ENCODE measurements at regions not wholly inside any gene's neighbourhood (a gene's known extent, or its start where the extent isn't known, plus 50 kb on each side); places are given as distances from the start of the nearest gene placed in this dataset.

DNA sequence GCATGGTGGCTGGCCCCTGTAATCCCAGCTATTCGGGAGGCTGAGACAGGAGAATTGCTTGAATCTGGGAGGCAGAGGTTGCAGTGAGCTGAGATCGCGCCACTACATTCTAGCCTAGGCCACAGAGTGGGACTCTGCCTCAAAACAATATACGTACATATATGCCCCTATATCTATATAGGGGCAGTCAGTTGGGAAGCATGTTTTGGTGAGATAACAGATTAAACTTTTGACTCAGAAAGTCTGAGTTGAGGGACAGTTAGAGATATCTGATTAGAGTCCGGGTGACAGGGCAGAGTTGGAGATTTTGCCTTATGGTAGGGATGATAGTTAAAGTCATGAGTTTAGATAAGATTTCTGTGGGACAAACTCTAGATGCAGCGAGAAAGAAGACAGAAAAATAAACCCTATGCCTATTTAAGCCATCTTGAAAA, 71.8 kb upstream of the ALDH1A1 start:
- H3K4me3 ChIP-seq (ENCODE audit: low read length) = no peak overlapping the region
- Mint-ChIP-seq H3K36me3 (ENCODE audit: low read depth) (no peaks in the 10 kb centered on the region), H3K27ac (no peak overlapping the region), H3K4me3 (no peak overlapping the region), H3K4me1 (ENCODE audit: low read depth) (peaks cover 7% of the 10 kb centered on the region), H3K9me3 (no peaks in the 10 kb centered on the region), H3K27me3 (peaks cover 18% of the 10 kb centered on the region)
- CTCF ChIA-PET = no interaction called here
- no peaks in the 10 kb centered on the region for H3K9me3 ChIP-seq (ENCODE audit: control insufficient read depth in 1 of 2, insufficient read depth in 1 of 2, low read length in 2 of 2)
- intact Hi-C loops (cut with DNase I, micrococcal nuclease) = loop anchor here (5.0 kb wide), 1 partner anchor 987 kb away; no protein-coding TSS in a partner anchor
- TF ChIP-seq, protein P1, sequence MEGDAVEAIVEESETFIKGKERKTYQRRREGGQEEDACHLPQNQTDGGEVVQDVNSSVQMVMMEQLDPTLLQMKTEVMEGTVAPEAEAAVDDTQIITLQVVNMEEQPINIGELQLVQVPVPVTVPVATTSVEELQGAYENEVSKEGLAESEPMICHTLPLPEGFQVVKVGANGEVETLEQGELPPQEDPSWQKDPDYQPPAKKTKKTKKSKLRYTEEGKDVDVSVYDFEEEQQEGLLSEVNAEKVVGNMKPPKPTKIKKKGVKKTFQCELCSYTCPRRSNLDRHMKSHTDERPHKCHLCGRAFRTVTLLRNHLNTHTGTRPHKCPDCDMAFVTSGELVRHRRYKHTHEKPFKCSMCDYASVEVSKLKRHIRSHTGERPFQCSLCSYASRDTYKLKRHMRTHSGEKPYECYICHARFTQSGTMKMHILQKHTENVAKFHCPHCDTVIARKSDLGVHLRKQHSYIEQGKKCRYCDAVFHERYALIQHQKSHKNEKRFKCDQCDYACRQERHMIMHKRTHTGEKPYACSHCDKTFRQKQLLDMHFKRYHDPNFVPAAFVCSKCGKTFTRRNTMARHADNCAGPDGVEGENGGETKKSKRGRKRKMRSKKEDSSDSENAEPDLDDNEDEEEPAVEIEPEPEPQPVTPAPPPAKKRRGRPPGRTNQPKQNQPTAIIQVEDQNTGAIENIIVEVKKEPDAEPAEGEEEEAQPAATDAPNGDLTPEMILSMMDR (IDR thresholded peaks at IDR 0.05) = no peak
- ATAC-seq (ENCODE audit: poor library complexity) (no peak), DNase-seq (no peak)
- H3K27me3 ChIP-seq (ENCODE audit: control insufficient read depth in 1 of 2, insufficient read depth in 2 of 2, low read length in 2 of 2) = no peaks in the 10 kb centered on the region
- POLR2A ChIA-PET = no interaction called here
- H3K36me3 ChIP-seq (ENCODE audit: insufficient read depth, low read length) = no peaks in the 10 kb centered on the region
- no peak overlapping the region for H3K27ac ChIP-seq (ENCODE audit: low read depth in 1 of 2, low read length in 2 of 2)
- peaks cover 4% of the 10 kb centered on the region for H3K4me1 ChIP-seq (ENCODE audit: insufficient read depth, low read length)

DNA sequence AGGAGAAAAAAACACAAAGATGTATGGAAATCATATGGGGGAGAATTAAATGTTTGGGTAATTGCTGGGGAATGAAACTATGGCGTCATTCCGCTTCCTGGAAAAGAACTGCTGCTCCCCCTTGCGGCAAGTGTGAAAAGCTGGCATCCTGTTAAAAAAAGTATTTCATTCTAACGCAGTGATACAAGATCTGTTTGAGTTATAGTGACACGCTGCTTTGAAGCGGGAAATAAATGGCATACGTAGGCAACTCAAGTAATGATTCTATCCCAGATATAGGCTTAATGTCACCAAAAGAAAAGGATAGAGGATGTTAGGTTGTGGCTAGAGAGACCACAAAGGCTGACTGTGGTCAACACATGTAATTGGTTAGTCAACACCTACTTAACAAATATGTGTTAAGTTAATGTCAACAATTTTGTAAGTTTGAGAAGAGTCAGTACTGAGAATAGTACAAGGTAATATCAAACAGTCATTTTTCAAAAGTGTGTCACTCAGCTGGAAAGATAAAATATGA, 70.2 kb upstream of the ALDH1A1 start:
- intact Hi-C loops (cut with DNase I, micrococcal nuclease) = loop anchor here (1.0 to 5.0 kb wide), 2 partner anchors 742 to 986 kb away; no protein-coding TSS in a partner anchor
- H3K27me3 Mint-ChIP-seq = peaks cover 20% of the 10 kb centered on the region
- Histone ChIP-seq H3K4me3 (ENCODE audit: low read length) (no peak overlapping the region), H3K4me1 (ENCODE audit: insufficient read depth, low read length) (peaks cover 4% of the 10 kb centered on the region), H3K9me3 (ENCODE audit: control insufficient read depth in 1 of 2, insufficient read depth in 1 of 2, low read length in 2 of 2) (no peaks in the 10 kb centered on the region), H3K27ac (ENCODE audit: low read depth in 1 of 2, low read length in 2 of 2) (no peak overlapping the region), H3K27me3 (ENCODE audit: control insufficient read depth in 1 of 2, insufficient read depth in 2 of 2, low read length in 2 of 2) (no peaks in the 10 kb centered on the region), H3K36me3 (ENCODE audit: insufficient read depth, low read length) (no peaks in the 10 kb centered on the region)
- H3K27ac Mint-ChIP-seq = no peak overlapping the region
- peak in 13 of 14 experiments; percentile 2 to 71 (median 19) for DNase-seq
- H3K9me3 Mint-ChIP-seq = peaks cover under 1% of the 10 kb centered on the region
- no peak overlapping the region for H3K4me3 Mint-ChIP-seq
- H3K4me1 Mint-ChIP-seq (ENCODE audit: low read depth) = peaks cover 7% of the 10 kb centered on the region
- TF ChIP-seq, protein P1 (IDR thresholded peaks at IDR 0.05) = peak; percentile 69
- ATAC-seq (ENCODE audit: poor library complexity) = peak; percentile 32
- ChIA-PET CTCF (interaction anchor here (1.2 to 2.2 kb wide), 2 partner anchors 9 to 742 kb away, joined by 5 to 9 read pairs; no protein-coding TSS in a partner anchor), POLR2A (interaction anchor here (0.8 kb wide), 1 partner anchor 45 kb away, joined by 3 read pairs; no protein-coding TSS in a partner anchor)
- no peaks in the 10 kb centered on the region for H3K36me3 Mint-ChIP-seq (ENCODE audit: low read depth)

DNA sequence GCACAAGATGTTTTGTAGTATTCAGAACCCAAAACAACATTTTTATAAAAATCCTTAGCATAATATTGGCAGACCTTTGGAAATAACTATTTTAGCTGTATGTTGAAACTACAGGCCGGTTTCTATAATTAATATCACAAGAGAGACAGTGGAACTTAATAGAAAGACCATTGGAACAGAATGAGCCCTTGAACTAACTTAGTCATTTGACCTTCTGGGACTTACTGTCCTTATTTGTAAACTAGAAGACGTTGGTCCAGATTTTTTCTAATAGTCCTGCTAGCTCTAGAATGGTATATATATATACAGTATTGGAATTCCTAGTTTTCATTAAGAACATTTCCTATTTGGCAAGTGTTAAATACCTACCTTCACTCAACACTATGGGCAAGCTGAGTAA, 69.5 kb upstream of the ALDH1A1 start:
- DNase-seq (no peak), ATAC-seq (ENCODE audit: poor library complexity) (no peak)
- Histone ChIP-seq H3K27me3 (ENCODE audit: control insufficient read depth in 1 of 2, insufficient read depth in 2 of 2, low read length in 2 of 2) (no peaks in the 10 kb centered on the region), H3K9me3 (ENCODE audit: control insufficient read depth in 1 of 2, insufficient read depth in 1 of 2, low read length in 2 of 2) (no peaks in the 10 kb centered on the region), H3K4me1 (ENCODE audit: insufficient read depth, low read length) (peaks cover 4% of the 10 kb centered on the region), H3K36me3 (ENCODE audit: insufficient read depth, low read length) (no peaks in the 10 kb centered on the region), H3K4me3 (ENCODE audit: low read length) (no peak overlapping the region), H3K27ac (ENCODE audit: low read depth in 1 of 2, low read length in 2 of 2) (no peak overlapping the region)
- H3K4me1 Mint-ChIP-seq (ENCODE audit: low read depth) = peaks cover 7% of the 10 kb centered on the region
- CTCF ChIA-PET = interaction anchor here (1.2 to 2.2 kb wide), 2 partner anchors 8 to 741 kb away, joined by 5 to 9 read pairs; no protein-coding TSS in a partner anchor
- peaks cover 3% of the 10 kb centered on the region for H3K9me3 Mint-ChIP-seq
- peaks cover 23% of the 10 kb centered on the region for H3K27me3 Mint-ChIP-seq
- intact Hi-C loops (cut with DNase I, micrococcal nuclease) = loop anchor here (5.0 kb wide), 1 partner anchor 985 kb away; no protein-coding TSS in a partner anchor
- no peak overlapping the region for H3K4me3 Mint-ChIP-seq
- H3K36me3 Mint-ChIP-seq (ENCODE audit: low read depth) = no peaks in the 10 kb centered on the region
- POLR2A ChIA-PET = interaction anchor here (0.8 kb wide), 1 partner anchor 46 kb away, joined by 3 read pairs; no protein-coding TSS in a partner anchor
- no peak overlapping the region for H3K27ac Mint-ChIP-seq
- TF ChIP-seq, protein P1 (IDR thresholded peaks at IDR 0.05) = no peak
